LNCAP (cell line): ENCODE measurements at regions not wholly inside any gene's neighbourhood (a gene's known extent, or its start where the extent isn't known, plus 50 kb on each side); places are given as distances from the start of the nearest gene placed in this dataset.

ENCODE experiments used
- CTCF ChIP-seq: fragments of 450-650 bp; IDR thresholded peaks from 2 replicates; pipeline ENCODE4 v1.5.1; 2017; ENCODE audit warnings: mild to moderate bottlenecking

GRCh38 chr12:98156697-98157096 is 358.7 kb upstream of the TMPO start:
- no peak for TF ChIP-seq CTCF

GRCh38 chr12:98162906-98163678 is 352.3 kb upstream of the TMPO start:
- TF ChIP-seq CTCF, result no peak

- TF ChIP-seq CTCF, result no peak
Measured at GRCh38 chr12:98172304-98172703, 343.1 kb upstream of the TMPO start.

- TF ChIP-seq CTCF, result no peak
Measured at GRCh38 chr12:98172801-98173200, 342.6 kb upstream of the TMPO start.

GRCh38 chr12:98173773-98174427 is 341.5 kb upstream of the TMPO start:
- no peak for TF ChIP-seq CTCF

GRCh38 chr12:98174428-98174809 is 341.0 kb upstream of the TMPO start:
- no peak for TF ChIP-seq CTCF

GRCh38 chr12:98178126-98178525 is 337.3 kb upstream of the TMPO start:
- TF ChIP-seq CTCF, result no peak
